ENCODE measurements at regions not wholly inside any gene's neighbourhood (a gene's known extent, or its start where the extent isn't known, plus 50 kb on each side); places are given as distances from the start of the nearest gene placed in this dataset.

DNA sequence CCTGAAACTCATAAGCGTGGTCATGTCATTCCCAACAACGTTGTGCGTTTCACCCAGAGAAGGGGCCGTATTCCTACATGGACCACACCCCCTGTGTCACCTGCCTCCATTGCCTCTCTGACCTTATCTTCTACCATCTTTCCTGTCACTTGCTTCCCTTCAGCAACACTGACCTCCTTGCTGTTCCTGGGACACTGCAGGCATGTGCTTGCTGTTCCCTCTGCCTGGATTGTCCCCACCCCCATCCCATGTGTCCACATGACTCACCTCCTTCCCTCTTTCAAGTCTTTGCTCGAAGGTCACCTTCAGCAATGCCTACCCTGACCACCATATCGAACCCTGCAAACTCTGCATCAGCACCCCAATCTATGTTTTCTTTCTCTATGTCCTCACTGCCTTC lies 133.2 kb upstream of the ZNF618 start:
- DNase-seq, result no peak

GRCh38 chr9:113746486-113746885 lies 129.6 kb upstream of the ZNF618 start:
- DNase-seq, result no peak

- DNase-seq, result no peak
These were observed 128.0 kb upstream of the ZNF618 start for GRCh38 chr9:113748135-113748534.

GRCh38 chr9:113753398-113754119 lies 122.5 kb upstream of the ZNF618 start:
- DNase-seq, result no peak

DNA sequence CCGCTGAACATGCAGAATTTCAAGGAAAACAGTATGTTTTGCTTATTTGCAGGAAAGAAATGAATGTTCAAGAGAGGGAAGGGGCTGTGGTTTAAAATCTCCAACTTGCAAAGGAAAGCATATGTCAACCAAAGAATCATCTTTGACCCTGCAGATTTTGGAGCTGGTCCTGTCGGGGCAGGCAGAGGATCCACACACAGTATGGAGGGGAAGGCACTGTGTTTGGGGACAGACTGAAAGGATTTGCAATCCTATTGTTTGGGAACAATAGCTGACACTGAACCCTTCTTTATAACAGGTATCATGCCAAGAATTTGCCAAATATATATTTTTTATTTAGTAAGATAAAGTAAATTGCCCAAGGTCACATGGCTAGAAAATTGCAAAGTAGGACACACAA lies 121.4 kb upstream of the ZNF618 start:
- DNase-seq, result no peak

GRCh38 chr9:113755433-113755832 lies 120.7 kb upstream of the ZNF618 start:
- DNase-seq, result no peak

DNA sequence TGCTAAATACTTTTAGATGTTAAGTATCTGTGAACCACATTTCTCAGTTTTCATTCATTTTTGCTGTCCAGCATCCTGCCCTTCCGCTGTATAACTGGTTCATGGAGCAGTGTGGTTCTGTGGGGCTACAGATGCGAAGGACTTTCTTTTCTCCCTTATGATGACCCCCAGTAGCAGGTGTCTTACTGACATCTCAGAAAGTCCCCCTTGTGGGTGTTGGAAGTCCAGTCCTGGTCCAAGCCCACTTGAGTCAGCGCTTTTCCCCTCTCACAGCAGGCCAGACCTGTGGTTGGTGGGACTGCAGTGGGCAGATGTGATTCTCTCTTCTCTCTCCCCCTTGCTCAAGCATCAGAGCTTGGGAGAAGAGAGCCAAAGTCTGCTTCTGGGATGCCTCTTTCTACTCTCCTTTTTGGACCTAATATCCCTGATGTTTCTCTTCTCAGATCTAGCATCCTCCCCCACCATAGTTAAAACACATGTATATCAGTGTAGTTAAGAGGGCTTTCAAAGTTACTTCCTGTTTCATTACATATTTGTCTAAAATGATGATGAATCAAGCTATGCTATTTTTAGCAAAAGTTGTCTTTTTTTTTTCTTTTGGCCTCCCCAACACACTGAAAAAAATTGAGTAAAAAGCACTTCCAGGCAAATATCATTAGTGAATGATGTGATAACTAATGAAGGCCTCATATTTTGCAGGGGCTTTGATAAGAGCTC lies 119.5 kb upstream of the ZNF618 start:
- DNase-seq, result peak; percentile 9

DNA sequence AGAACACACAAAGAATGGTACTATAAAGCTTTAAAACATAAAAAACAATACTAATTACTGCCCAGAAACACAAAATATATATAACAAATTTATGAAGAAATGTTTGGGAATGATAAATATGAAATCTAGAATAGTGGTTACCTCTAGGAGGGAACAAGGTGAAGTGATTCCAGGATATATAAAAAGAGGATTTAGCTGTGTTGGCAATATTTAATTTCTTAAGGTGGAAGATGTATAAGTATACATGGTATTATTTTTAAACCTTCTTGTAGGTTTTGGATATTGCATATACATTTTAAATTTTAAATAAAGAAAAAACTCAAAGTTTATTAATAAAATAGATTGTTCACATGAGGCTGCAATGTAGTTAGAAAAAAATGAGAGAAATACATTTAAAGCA lies 112.7 kb upstream of the ZNF618 start:
- no peak for DNase-seq

DNA sequence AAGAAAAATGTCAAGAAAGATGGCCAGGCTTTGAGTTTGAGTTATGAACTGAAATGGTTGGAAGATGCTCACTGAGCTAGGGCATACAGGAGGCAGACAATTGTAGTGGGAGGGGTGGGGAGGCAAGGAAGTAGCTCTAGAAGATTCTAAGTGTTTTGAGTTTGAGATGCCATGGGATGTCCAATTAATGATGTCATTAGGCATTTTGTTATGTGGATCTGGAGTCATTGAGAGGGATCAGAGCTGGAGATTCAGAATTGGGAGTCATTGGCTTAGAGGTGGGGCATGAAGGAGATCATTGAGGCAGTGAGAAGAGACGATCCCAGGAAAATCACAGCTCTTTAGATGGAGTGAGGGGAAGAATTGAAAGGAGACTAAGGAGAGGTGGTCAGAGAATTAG lies 111.5 kb upstream of the ZNF618 start:
- no peak for DNase-seq

DNA sequence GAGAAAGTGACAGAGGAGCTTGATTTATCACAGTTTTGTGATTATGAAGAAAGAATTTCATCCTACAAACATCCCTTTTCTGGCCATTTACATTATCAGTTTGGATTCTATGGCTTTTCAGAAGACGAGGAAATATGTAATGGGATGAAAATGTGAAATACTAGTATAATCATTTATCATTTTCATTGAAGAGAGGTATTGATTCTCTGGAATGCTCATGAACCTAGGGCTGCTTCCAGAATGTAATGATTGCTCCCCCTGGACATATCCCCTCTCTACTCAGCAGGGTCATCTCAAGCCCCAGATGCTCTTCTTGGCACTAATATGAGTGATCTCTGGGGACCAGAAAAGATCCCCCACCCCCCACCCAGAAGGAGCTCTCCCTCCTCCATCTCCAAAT lies 106.7 kb upstream of the ZNF618 start:
- no peak for DNase-seq

DNA sequence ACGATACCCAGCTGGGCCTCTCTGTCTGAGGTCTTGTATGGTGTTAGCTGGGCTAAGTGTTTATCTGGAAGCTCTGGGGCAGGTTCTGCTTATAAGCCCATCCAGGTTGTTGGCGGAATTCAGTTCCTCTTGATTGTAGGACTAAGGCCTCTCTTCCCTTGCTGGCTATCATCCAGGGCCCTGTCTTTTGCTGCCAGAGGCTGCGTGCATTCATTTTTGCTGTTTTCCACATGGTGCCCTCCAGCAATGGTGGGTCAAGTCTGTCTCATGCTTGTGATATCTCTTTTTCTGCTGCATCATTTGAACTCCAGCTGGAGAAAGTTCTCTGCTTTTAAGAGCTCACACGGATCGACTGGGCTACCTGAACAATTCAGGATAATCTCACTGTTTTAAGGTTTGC lies 105.7 kb upstream of the ZNF618 start:
- DNase-seq, result no peak

GRCh38 chr9:113771199-113771598 lies 104.9 kb upstream of the ZNF618 start:
- no peak for DNase-seq

- DNase-seq, result no peak
These were observed 103.8 kb upstream of the ZNF618 start for GRCh38 chr9:113772121-113772810.

- DNase-seq, result peak; percentile 2
These were observed 101.1 kb upstream of the ZNF618 start for GRCh38 chr9:113774963-113775362.

DNA sequence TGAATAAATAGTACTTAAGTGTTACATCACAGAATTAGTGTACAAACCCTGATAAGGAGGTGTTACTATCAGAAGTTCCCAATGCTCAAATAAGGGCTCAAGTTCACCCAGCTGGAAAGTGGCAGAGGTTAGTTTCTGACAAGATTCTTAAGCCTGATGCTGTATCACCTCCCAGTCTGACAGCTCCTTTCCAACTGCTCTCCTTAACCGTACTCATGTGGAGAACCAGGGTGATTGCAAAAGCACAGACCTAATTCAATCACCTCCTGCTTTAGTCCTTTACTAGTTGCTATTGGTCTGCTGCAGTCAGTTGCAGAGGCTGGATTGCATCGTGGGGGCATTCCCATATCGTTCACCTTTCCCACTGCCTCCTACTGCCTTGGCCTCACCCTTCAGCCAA lies 100.4 kb upstream of the ZNF618 start:
- no peak for DNase-seq

- DNase-seq, result no peak
These were observed 99.9 kb upstream of the ZNF618 start for GRCh38 chr9:113776194-113776593.

DNA sequence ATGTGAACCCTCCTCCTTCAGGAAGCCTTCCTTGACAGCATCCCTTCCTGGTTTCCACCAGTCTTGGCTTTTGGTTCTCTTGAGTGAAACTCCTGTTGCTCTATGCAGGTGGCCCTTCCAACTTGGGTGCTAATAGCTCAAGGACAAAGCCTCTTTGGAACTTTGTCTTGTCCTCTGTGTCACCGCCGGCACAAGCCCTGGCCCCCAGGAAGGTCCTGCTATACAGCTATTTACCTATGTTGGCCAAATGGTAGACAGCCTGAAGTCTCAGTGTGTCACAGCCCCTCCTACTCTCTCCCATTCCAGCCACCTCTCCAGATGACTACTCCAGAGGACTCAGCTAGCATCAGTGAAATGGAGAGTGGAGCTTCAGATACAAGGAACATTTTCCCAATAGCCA lies 94.7 kb upstream of the ZNF618 start:
- no peak for DNase-seq

- no peak for DNase-seq
These were observed 94.2 kb upstream of the ZNF618 start for GRCh38 chr9:113781896-113782295.

- DNase-seq, result no peak
These were observed 92.6 kb upstream of the ZNF618 start for GRCh38 chr9:113783475-113783874.

DNA sequence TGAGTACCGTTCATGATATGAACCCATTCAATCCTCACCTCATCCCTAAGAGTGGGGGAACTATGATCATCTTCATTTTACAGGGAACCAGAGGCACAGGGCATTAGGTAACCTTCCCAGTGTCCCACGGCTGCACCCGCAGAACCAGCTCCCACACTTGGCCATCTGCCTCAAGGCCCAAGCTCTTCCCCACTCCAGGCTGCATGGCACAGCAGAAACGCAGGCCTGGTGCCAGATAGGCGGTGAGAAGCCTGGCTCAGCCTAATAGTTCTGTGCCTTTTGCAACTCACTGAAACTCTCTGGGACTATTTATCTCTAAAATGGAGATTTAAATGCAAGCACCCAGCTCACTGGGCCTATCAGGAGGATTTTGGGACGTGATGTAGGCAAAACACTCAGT lies 90.8 kb upstream of the ZNF618 start:
- DNase-seq, result no peak

DNA sequence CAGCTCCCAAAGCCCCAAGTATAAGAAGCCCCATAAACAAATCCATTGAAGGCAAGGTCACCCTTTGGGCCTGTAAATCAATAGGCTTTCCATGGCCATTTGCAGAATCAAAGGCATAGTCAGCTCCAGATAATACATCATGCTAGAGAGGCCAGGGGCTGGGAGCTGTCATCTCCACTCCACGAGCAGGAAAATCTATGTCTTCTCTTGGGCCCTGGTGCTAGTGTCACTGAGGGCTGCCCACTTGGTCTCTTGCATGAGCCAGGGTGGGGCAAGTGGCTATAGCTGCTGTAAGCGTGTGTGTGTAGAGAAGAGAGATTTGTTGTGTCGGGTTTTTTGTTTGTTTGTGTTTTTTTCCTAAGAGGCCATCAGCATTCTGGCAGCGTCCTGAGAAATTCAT lies 90.0 kb upstream of the ZNF618 start:
- no peak for DNase-seq

DNA sequence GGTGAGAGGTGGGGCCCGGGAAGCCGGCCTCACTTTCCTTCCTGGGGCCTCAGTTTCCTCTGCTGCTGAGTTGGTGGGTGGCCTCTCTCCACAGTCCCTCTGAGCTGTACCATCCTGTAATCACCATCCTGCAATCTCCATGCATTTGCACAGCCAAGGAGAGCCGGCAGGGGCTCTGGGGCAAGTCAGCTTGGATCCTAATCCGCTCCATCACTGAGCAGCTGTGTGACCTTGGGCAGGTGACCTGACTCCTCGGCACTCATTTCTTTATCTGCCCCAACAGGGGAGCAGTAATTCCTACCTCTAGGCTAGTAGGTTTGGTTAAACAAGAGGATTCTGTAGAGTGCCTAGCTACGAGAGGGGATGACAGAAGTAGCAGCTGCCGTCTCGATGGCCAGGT lies 88.2 kb upstream of the ZNF618 start:
- DNase-seq, result no peak

DNA sequence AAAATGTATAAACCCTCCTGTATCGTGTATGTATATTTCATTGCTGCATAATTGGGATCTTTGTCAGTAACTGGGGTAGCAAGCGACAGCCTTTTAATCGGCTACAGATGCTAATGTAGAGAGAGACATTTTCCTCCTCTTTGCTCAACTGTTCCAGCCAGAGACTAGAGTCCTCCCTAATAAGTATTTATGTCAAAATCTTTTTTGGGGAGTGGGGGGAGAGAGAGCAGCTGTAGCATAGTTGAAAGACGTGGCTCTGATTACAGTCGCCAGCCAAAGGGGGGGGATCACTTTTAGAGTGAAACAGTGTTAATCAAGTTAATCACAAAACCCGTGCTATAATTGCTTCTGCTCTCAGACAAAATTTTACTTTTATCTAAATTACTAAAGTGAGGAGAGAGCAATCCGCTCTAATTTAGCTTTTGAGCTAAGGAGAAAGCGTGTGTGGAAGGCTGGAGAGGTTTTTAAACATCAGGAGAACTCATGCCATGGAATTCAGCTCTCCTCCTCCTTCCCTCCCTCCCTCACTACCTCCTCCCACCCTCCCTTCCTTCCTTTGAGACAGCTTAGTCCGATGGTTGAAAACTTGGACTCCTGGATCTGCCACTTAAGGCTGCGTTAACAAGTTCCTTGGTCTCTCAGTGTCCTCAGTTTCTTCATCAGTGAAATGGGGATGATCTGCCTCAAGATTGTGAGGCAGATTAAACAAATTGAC lies 87.3 kb upstream of the ZNF618 start:
- no peak for DNase-seq

- no peak for DNase-seq
These were observed 86.0 kb upstream of the ZNF618 start for GRCh38 chr9:113790093-113790492.

Measured in OCI-M1 (cell line).